Caco-2 (cell line): ENCODE measurements at regions not wholly inside any gene's neighbourhood (a gene's known extent, or its start where the extent isn't known, plus 50 kb on each side); places are given as distances from the start of the nearest gene placed in this dataset.

Experiments used
- BruUV-seq: library from RNA; stranded (reverse); fragments of 400-500 nt; replicated peaks from 2 replicates; lab custom pipeline; 2021; lab: Mats Ljungman, UMichigan
- CTCF ChIA-PET: fragments of 300-600 bp; sonication (Branson Sonifier 250); formaldehyde crosslinking; loops from one replicate; lab custom pipeline; 2022; ENCODE audit warnings: antibody characterized with exemption; lab: Charles Lee
- POLR2A ChIA-PET: fragments of 300-600 bp; sonication (Branson Sonifier 250); formaldehyde crosslinking; loops from one replicate; lab custom pipeline; 2022; ENCODE audit warnings: antibody characterized with exemption; lab: Charles Lee
- DNase-seq, 2 experiments: peaks; one replicate each; pipeline versions ENCODE4 v3.0.0 to v3.0.0-alpha.2; 2020 to 2022
- H3K27me3 ChIP-seq: replicated peaks from 2 replicates; pipeline ENCODE4 v1.6.0; 2011; ENCODE audit warnings: low read length; ENCODE audit not compliant: control insufficient read depth, insufficient read depth
- H3K36me3 ChIP-seq: 2 replicates; pipeline ENCODE4 v1.5.1; 2011; ENCODE audit warnings: low read length; ENCODE audit not compliant: control insufficient read depth, insufficient read depth
- H3K4me1 ChIP-seq: fragments of 250-450 bp; sonication (Bioruptor Pico); 2 replicates; pipeline ENCODE4 v1.5.1; 2020; ENCODE audit warnings: mild to moderate bottlenecking
- H3K4me3 ChIP-seq: 2 replicates; pipeline ENCODE4 v1.5.1; 2011; ENCODE audit warnings: low read depth, mild to moderate bottlenecking, control low read depth, low read length
- H3K9me3 ChIP-seq: fragments of 250-450 bp; sonication (Bioruptor Pico); 2 replicates; pipeline ENCODE4 v1.5.1; 2020; ENCODE audit warnings: mild to moderate bottlenecking, moderate library complexity
- H3K27ac Mint-ChIP-seq: one replicate; pipeline ENCODE4 v1.8.0; 2022; ENCODE audit warnings: mixed read lengths; ENCODE audit not compliant: unreplicated experiment
- H3K27me3 Mint-ChIP-seq: one replicate; pipeline ENCODE4 v1.8.0; 2022; ENCODE audit warnings: mixed read lengths; ENCODE audit not compliant: insufficient read depth, unreplicated experiment
- H3K36me3 Mint-ChIP-seq: one replicate; pipeline ENCODE4 v1.8.0; 2022; ENCODE audit warnings: mild to moderate bottlenecking, mixed read lengths; ENCODE audit not compliant: insufficient read depth, unreplicated experiment
- H3K4me1 Mint-ChIP-seq: one replicate; pipeline ENCODE4 v1.8.0; 2022; ENCODE audit warnings: low read depth, mixed read lengths; ENCODE audit not compliant: unreplicated experiment
- H3K4me3 Mint-ChIP-seq: one replicate; pipeline ENCODE4 v1.8.0; 2022; ENCODE audit warnings: mild to moderate bottlenecking, moderate library complexity, mixed read lengths; ENCODE audit not compliant: unreplicated experiment
- H3K9me3 Mint-ChIP-seq: one replicate; pipeline ENCODE4 v1.8.0; 2022; ENCODE audit warnings: mixed read lengths; ENCODE audit not compliant: unreplicated experiment
- CTCF ChIP-seq, 2 experiments: fragments of 200-600 bp in 1 of 2; IDR thresholded peaks; 1 replicate in 1 of 2; 2 replicates in 1 of 2; pipeline versions ENCODE4 v1.5.1 to v1.8.0; 2011 to 2022; ENCODE audit warnings: antibody characterized with exemption in 1 of 2, control low read depth in 1 of 2, inconsistent platforms in 1 of 2, low read depth in 1 of 2, low read length in 1 of 2, mild to moderate bottlenecking in 1 of 2, moderate library complexity in 1 of 2; ENCODE audit not compliant: insufficient read depth in 1 of 2, severe bottlenecking in 1 of 2, unreplicated experiment in 1 of 2
- intact Hi-C: fragments of 100-400 bp; cut with micrococcal nuclease; formaldehyde crosslinking; loops from one replicate; pipeline ENCODE4 v1.10.0; 2022; ENCODE audit not compliant: unreplicated experiment

- no peak for DNase-seq
- H3K27me3 ChIP-seq = no peaks in the 10 kb centered on the region
- peak in 1 of 2 experiments; percentile 16 for TF ChIP-seq CTCF (IDR thresholded peaks at IDR 0.05; ENCODE audit: insufficient read depth in 1 of 2, low read depth in 1 of 2, low read length in 1 of 2, severe bottlenecking in 1 of 2, unreplicated experiment in 1 of 2)
- peaks cover 6% of the 10 kb centered on the region; the same call in 1 of the 2 replicates for H3K4me1 ChIP-seq
- H3K27me3 Mint-ChIP-seq = no peaks in the 10 kb centered on the region
- H3K4me3 Mint-ChIP-seq = no peak overlapping the region
- H3K4me3 ChIP-seq = no peak overlapping the region
- intact Hi-C loops = loop anchor here (1.0 kb wide), 3 partner anchors 178 to 222 kb away; no protein-coding TSS in a partner anchor
- CTCF ChIA-PET = no interaction called here
- no peaks in the 10 kb centered on the region for H3K36me3 ChIP-seq
- no peaks in the 10 kb centered on the region for H3K9me3 ChIP-seq
- H3K9me3 Mint-ChIP-seq = no peaks in the 10 kb centered on the region
- no peak overlapping the region for H3K27ac Mint-ChIP-seq
- POLR2A ChIA-PET = no interaction called here
- no peaks in the 10 kb centered on the region for H3K36me3 Mint-ChIP-seq
- BruUV-seq = no TSS peak
- H3K4me1 Mint-ChIP-seq = peaks cover 6% of the 10 kb centered on the region
Measured at GRCh38 chr3:151660885-151661284, 72.8 kb upstream of the AADACL2 start.

GRCh38 chr3:151644986-151645385, 88.7 kb upstream of the AADACL2 start:
- Mint-ChIP-seq H3K27me3 (no peaks in the 10 kb centered on the region), H3K27ac (no peak overlapping the region), H3K4me1 (no peaks in the 10 kb centered on the region), H3K36me3 (no peaks in the 10 kb centered on the region), H3K9me3 (peaks cover 9% of the 10 kb centered on the region), H3K4me3 (no peak overlapping the region)
- POLR2A ChIA-PET = no interaction called here
- CTCF ChIA-PET = no interaction called here
- no peak for TF ChIP-seq CTCF (IDR thresholded peaks at IDR 0.05; ENCODE audit: insufficient read depth in 1 of 2, low read depth in 1 of 2, low read length in 1 of 2, severe bottlenecking in 1 of 2, unreplicated experiment in 1 of 2)
- no peak overlapping the region for H3K4me3 ChIP-seq
- H3K36me3 ChIP-seq = no peaks in the 10 kb centered on the region
- no TSS peak for BruUV-seq
- intact Hi-C loops = no loop called here
- H3K27me3 ChIP-seq = no peaks in the 10 kb centered on the region
- H3K4me1 ChIP-seq = peaks cover 5% of the 10 kb centered on the region
- DNase-seq = no peak
- H3K9me3 ChIP-seq = no peaks in the 10 kb centered on the region; the same call in 1 of the 2 replicates

GRCh38 chr3:151644020-151644620, 89.6 kb upstream of the AADACL2 start:
- ChIA-PET CTCF (no interaction called here), POLR2A (no interaction called here)
- H3K27ac Mint-ChIP-seq = no peak overlapping the region
- Histone ChIP-seq H3K4me1 (peaks cover 14% of the 10 kb centered on the region), H3K27me3 (no peaks in the 10 kb centered on the region), H3K9me3 (no peaks in the 10 kb centered on the region; the same call in 1 of the 2 replicates), H3K36me3 (no peaks in the 10 kb centered on the region), H3K4me3 (no peak overlapping the region)
- no peak for TF ChIP-seq CTCF (IDR thresholded peaks at IDR 0.05; ENCODE audit: insufficient read depth in 1 of 2, low read depth in 1 of 2, low read length in 1 of 2, severe bottlenecking in 1 of 2, unreplicated experiment in 1 of 2)
- H3K4me3 Mint-ChIP-seq = no peak overlapping the region
- peaks cover 1% of the 10 kb centered on the region for H3K4me1 Mint-ChIP-seq
- no TSS peak for BruUV-seq
- no peak for DNase-seq
- H3K9me3 Mint-ChIP-seq = peaks cover 9% of the 10 kb centered on the region
- no peaks in the 10 kb centered on the region for H3K27me3 Mint-ChIP-seq
- intact Hi-C loops = no loop called here
- no peaks in the 10 kb centered on the region for H3K36me3 Mint-ChIP-seq
